Neural progenitor cell (in vitro differentiated cells): ENCODE measurements at regions not wholly inside any gene's neighbourhood (a gene's known extent, or its start where the extent isn't known, plus 50 kb on each side); places are given as distances from the start of the nearest gene placed in this dataset.

Experiments used
- EZH2 ChIP-seq: fragments of 200-600 bp; sonication (generic); IDR thresholded peaks from 2 replicates; pipeline ENCODE4 v1.6.1; 2017; ENCODE audit warnings: antibody characterized with exemption, mild to moderate bottlenecking, moderate library complexity
- TF ChIP-seq, protein P1 (sequence below): fragments of 200-600 bp; sonication (generic); IDR thresholded peaks from 2 replicates; pipeline ENCODE4 v1.5.1; 2017; ENCODE audit warnings: antibody characterized with exemption, mild to moderate bottlenecking

DNA sequence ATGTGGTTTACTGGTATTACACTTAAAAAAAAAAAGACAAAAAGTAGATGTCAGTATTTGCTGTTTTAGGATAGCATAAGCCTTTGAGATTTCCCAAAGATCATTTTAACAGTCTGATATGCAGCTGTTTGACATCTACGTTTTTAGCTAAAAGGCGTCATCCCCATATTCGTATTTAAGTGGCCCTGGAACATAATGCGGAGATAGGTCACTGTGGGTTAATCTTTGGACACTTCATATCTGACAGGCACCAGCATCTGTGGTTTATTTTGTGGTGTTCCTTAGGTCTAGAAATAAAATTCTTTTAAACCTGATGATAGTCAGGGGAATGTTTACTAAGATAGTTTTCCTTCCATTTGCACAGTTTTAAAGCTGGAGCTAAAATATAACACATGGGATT is 313.7 kb downstream of the SOX4 start:
- TF ChIP-seq EZH2: no peak
- TF ChIP-seq, protein P1, sequence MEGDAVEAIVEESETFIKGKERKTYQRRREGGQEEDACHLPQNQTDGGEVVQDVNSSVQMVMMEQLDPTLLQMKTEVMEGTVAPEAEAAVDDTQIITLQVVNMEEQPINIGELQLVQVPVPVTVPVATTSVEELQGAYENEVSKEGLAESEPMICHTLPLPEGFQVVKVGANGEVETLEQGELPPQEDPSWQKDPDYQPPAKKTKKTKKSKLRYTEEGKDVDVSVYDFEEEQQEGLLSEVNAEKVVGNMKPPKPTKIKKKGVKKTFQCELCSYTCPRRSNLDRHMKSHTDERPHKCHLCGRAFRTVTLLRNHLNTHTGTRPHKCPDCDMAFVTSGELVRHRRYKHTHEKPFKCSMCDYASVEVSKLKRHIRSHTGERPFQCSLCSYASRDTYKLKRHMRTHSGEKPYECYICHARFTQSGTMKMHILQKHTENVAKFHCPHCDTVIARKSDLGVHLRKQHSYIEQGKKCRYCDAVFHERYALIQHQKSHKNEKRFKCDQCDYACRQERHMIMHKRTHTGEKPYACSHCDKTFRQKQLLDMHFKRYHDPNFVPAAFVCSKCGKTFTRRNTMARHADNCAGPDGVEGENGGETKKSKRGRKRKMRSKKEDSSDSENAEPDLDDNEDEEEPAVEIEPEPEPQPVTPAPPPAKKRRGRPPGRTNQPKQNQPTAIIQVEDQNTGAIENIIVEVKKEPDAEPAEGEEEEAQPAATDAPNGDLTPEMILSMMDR: no peak
